Astrocyte (in vitro differentiated cells and primary cell): ENCODE measurements at regions not wholly inside any gene's neighbourhood (a gene's known extent, or its start where the extent isn't known, plus 50 kb on each side); places are given as distances from the start of the nearest gene placed in this dataset.

ENCODE experiments used
- EZH2 ChIP-seq: IDR thresholded peaks from 2 replicates; pipeline ENCODE4 v1.6.1; 2012; ENCODE audit warnings: mild to moderate bottlenecking, low read length, inconsistent platforms; ENCODE audit not compliant: insufficient read depth
- TF ChIP-seq, protein P1 (sequence below): IDR thresholded peaks from 2 replicates; pipeline ENCODE4 v1.5.1; 2011; ENCODE audit warnings: low read depth, mild to moderate bottlenecking, inconsistent platforms, low read length, moderate library complexity; ENCODE audit not compliant: insufficient read depth

DNA sequence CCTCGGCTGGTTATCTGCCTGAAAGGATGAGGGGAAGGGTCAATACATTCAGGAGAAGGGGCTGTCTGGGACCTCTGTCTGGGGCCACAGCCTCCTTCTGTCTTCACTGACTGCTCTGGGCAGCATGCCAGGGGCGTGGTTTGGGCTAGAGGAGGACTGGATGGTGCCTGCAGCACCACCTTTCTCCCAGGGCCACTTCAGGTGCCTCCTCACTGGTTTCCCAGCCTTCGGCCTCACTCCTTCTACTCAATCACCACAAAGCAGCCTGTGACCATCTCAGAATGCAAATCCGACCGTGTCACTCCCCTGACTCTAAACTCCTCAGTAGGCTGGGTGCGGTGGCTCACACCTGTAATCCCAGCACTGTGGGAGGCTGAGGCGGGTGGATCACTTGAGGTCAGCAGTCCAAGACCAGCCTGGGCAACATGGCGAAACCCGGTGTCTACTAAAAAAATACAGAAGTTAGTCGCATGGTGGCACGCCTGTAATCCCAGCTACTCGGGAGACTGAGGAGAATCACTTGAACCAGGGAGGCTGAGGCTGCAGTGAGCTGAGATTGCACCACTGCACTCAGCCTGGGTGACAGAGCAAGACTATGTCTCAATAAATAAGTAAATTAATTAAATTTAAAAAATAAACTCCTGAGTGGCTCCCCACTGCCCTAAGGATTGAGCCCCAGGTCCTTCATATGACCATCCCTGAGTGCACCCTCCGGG lies 50.1 kb upstream of the ECE1 start:
- TF ChIP-seq, protein P1, sequence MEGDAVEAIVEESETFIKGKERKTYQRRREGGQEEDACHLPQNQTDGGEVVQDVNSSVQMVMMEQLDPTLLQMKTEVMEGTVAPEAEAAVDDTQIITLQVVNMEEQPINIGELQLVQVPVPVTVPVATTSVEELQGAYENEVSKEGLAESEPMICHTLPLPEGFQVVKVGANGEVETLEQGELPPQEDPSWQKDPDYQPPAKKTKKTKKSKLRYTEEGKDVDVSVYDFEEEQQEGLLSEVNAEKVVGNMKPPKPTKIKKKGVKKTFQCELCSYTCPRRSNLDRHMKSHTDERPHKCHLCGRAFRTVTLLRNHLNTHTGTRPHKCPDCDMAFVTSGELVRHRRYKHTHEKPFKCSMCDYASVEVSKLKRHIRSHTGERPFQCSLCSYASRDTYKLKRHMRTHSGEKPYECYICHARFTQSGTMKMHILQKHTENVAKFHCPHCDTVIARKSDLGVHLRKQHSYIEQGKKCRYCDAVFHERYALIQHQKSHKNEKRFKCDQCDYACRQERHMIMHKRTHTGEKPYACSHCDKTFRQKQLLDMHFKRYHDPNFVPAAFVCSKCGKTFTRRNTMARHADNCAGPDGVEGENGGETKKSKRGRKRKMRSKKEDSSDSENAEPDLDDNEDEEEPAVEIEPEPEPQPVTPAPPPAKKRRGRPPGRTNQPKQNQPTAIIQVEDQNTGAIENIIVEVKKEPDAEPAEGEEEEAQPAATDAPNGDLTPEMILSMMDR: no peak
- TF ChIP-seq EZH2: no peak
